ENCODE measurements at regions not wholly inside any gene's neighbourhood (a gene's known extent, or its start where the extent isn't known, plus 50 kb on each side); places are given as distances from the start of the nearest gene placed in this dataset.

- Histone ChIP-seq H4K20me1 (ENCODE audit: control insufficient read depth, insufficient read depth, low read depth, low read length) (no peaks in the 10 kb centered on the region), H3K4me3 (ENCODE audit: low read length) (no peak overlapping the region), H3K79me2 (ENCODE audit: control insufficient read depth, low read length) (no peaks in the 10 kb centered on the region), H3K9me2 (replicated peaks; ENCODE audit: control insufficient read depth, low read length) (no peaks in the 10 kb centered on the region; the same call in 1 of the 2 replicates), H3K36me3 (ENCODE audit: control insufficient read depth, low read length) (no peaks in the 10 kb centered on the region), H3K27me3 (ENCODE audit: control insufficient read depth, low read length) (no peaks in the 10 kb centered on the region), H3K27ac (ENCODE audit: low read depth, low read length) (no peak overlapping the region), H3K4me1 (ENCODE audit: control insufficient read depth, low read length) (no peaks in the 10 kb centered on the region), H3K4me2 (ENCODE audit: low read length) (no peak overlapping the region), H3F3A (ENCODE audit: control insufficient read depth, insufficient read depth) (no peaks in the 10 kb centered on the region), H3K9me3 (ENCODE audit: control insufficient read depth, insufficient read depth, low read length) (no peaks in the 10 kb centered on the region)
- TF ChIP-seq EZH2phosphoT487 (IDR thresholded peaks at IDR 0.05; ENCODE audit: borderline replicate concordance, low read length), result no peak
- TF ChIP-seq, protein P1, sequence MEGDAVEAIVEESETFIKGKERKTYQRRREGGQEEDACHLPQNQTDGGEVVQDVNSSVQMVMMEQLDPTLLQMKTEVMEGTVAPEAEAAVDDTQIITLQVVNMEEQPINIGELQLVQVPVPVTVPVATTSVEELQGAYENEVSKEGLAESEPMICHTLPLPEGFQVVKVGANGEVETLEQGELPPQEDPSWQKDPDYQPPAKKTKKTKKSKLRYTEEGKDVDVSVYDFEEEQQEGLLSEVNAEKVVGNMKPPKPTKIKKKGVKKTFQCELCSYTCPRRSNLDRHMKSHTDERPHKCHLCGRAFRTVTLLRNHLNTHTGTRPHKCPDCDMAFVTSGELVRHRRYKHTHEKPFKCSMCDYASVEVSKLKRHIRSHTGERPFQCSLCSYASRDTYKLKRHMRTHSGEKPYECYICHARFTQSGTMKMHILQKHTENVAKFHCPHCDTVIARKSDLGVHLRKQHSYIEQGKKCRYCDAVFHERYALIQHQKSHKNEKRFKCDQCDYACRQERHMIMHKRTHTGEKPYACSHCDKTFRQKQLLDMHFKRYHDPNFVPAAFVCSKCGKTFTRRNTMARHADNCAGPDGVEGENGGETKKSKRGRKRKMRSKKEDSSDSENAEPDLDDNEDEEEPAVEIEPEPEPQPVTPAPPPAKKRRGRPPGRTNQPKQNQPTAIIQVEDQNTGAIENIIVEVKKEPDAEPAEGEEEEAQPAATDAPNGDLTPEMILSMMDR (IDR thresholded peaks at IDR 0.05; ENCODE audit: low read depth, low read length, poor library complexity, severe bottlenecking), result no peak
Observed at GRCh38 chr5:61755726-61756222, 423.7 kb downstream of the ZSWIM6 start.

DNA sequence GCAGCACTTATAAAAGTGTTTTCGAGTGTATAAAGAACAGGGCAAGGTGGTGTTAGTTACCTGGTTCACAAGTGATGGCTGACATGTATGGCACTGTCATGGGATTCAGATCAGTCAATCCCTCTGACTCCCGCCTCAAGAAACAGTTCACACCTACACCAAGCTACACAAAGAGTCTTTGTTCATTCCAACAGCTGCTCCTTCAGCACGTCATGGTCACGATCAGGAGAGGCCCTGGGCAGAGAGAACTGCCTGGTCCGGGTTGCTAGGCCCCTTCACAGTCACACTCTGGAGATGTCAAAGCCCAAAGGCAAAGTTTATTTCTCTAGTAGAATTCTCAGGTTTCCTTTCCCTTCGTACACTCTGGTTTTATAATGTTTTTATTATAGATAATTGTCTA is 426.7 kb downstream of the ZSWIM6 start:
- no peak overlapping the region for H3K4me2 ChIP-seq (ENCODE audit: low read length)
- TF ChIP-seq EZH2phosphoT487 (IDR thresholded peaks at IDR 0.05; ENCODE audit: borderline replicate concordance, low read length), result no peak
- TF ChIP-seq, protein P1 (IDR thresholded peaks at IDR 0.05; ENCODE audit: low read depth, low read length, poor library complexity, severe bottlenecking), result no peak

DNA sequence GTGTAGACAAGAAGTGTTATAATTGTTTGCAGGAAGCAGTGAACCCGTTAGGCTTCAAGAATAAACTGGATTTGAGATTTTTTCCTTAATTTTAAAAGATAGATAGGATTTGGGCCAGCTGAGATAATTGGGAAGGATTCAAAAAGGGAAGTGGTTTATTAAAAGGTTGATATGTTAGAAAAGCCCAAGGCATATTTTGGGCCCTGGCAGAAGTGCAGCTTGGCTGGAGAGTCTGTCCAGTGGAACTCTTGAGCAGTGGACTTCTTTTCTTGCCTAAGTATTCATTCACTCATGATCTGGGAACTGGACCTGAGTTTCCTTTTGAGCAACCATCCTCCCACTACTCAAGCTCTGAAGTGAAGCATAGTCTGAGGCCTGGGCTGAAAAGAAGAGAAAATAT is 433.4 kb downstream of the ZSWIM6 start:
- Histone ChIP-seq H3K27me3 (ENCODE audit: control insufficient read depth, low read length) (0 out of 2 replicates have a peak, but pooled peaks cover 3% of the 10 kb centered on the region), H3K79me2 (ENCODE audit: control insufficient read depth, low read length) (no peaks in the 10 kb centered on the region), H3F3A (ENCODE audit: control insufficient read depth, insufficient read depth) (no peaks in the 10 kb centered on the region), H3K27ac (ENCODE audit: low read depth, low read length) (no peak overlapping the region), H4K20me1 (ENCODE audit: control insufficient read depth, insufficient read depth, low read depth, low read length) (no peaks in the 10 kb centered on the region), H3K9me2 (replicated peaks; ENCODE audit: control insufficient read depth, low read length) (no peaks in the 10 kb centered on the region), H3K4me2 (ENCODE audit: low read length) (no peak overlapping the region), H3K36me3 (ENCODE audit: control insufficient read depth, low read length) (no peaks in the 10 kb centered on the region), H3K4me3 (ENCODE audit: low read length) (no peak overlapping the region), H3K4me1 (ENCODE audit: control insufficient read depth, low read length) (no peaks in the 10 kb centered on the region), H3K9me3 (ENCODE audit: control insufficient read depth, insufficient read depth, low read length) (no peaks in the 10 kb centered on the region)
- TF ChIP-seq, protein P1 (IDR thresholded peaks at IDR 0.05; ENCODE audit: low read depth, low read length, poor library complexity, severe bottlenecking), result no peak
- no peak for TF ChIP-seq EZH2phosphoT487 (IDR thresholded peaks at IDR 0.05; ENCODE audit: borderline replicate concordance, low read length)

More for the DNA sequence above, 426.7 kb downstream of the ZSWIM6 start:
- no peaks in the 10 kb centered on the region for H3K4me1 ChIP-seq (ENCODE audit: control insufficient read depth, low read length)
- no peaks in the 10 kb centered on the region for H3K9me3 ChIP-seq (ENCODE audit: control insufficient read depth, insufficient read depth, low read length)
- H3K9me2 ChIP-seq (replicated peaks; ENCODE audit: control insufficient read depth, low read length), result no peaks in the 10 kb centered on the region
- H3K4me3 ChIP-seq (ENCODE audit: low read length), result no peak overlapping the region
- no peaks in the 10 kb centered on the region for H3K27me3 ChIP-seq (ENCODE audit: control insufficient read depth, low read length)
- H3K36me3 ChIP-seq (ENCODE audit: control insufficient read depth, low read length), result no peaks in the 10 kb centered on the region
- H3F3A ChIP-seq (ENCODE audit: control insufficient read depth, insufficient read depth), result no peaks in the 10 kb centered on the region
- H4K20me1 ChIP-seq (ENCODE audit: control insufficient read depth, insufficient read depth, low read depth, low read length), result no peaks in the 10 kb centered on the region
- H3K27ac ChIP-seq (ENCODE audit: low read depth, low read length), result no peak overlapping the region
- no peaks in the 10 kb centered on the region for H3K79me2 ChIP-seq (ENCODE audit: control insufficient read depth, low read length)

All from DOHH2 (cell line).